ENCODE measurements at regions not wholly inside any gene's neighbourhood (a gene's known extent, or its start where the extent isn't known, plus 50 kb on each side); places are given as distances from the start of the nearest gene placed in this dataset.

GRCh38 chr21:17454315-17455027, 58.4 kb upstream of the CXADR start:
- H3K27me3 ChIP-seq (ENCODE audit: control insufficient read depth in 1 of 2, insufficient read depth in 2 of 2, low read length in 2 of 2): no peaks in the 10 kb centered on the region
- H3K9ac ChIP-seq (ENCODE audit: low read depth in 1 of 2, low read length in 2 of 2): no peak overlapping the region
- H3K27ac ChIP-seq (ENCODE audit: low read depth, low read length): no peak overlapping the region
- no peaks in the 10 kb centered on the region for H3K4me1 ChIP-seq (ENCODE audit: control insufficient read depth in 1 of 2, insufficient read depth in 2 of 2, low read length in 2 of 2)
- H3K4me3 ChIP-seq (ENCODE audit: low read depth in 1 of 2, low read length in 2 of 2): no peak overlapping the region
- no peaks in the 10 kb centered on the region for H3K36me3 ChIP-seq (ENCODE audit: control insufficient read depth in 1 of 2, insufficient read depth in 2 of 2, low read length in 2 of 2)
- H3K9me3 ChIP-seq (ENCODE audit: control insufficient read depth in 1 of 2, low read length in 2 of 2): no peaks in the 10 kb centered on the region

- Histone ChIP-seq H3K4me1 (ENCODE audit: control insufficient read depth in 1 of 2, insufficient read depth in 2 of 2, low read length in 2 of 2) (no peaks in the 10 kb centered on the region), H3K27me3 (ENCODE audit: control insufficient read depth in 1 of 2, insufficient read depth in 2 of 2, low read length in 2 of 2) (no peaks in the 10 kb centered on the region), H3K9me3 (ENCODE audit: control insufficient read depth in 1 of 2, low read length in 2 of 2) (no peaks in the 10 kb centered on the region), H3K9ac (ENCODE audit: low read depth in 1 of 2, low read length in 2 of 2) (no peak overlapping the region), H3K27ac (ENCODE audit: low read depth, low read length) (no peak overlapping the region), H3K4me3 (ENCODE audit: low read depth in 1 of 2, low read length in 2 of 2) (no peak overlapping the region), H3K36me3 (ENCODE audit: control insufficient read depth in 1 of 2, insufficient read depth in 2 of 2, low read length in 2 of 2) (no peaks in the 10 kb centered on the region)
These were observed 57.9 kb upstream of the CXADR start for GRCh38 chr21:17455028-17455353.

GRCh38 chr21:17455451-17455850, 57.4 kb upstream of the CXADR start:
- no peaks in the 10 kb centered on the region for H3K9me3 ChIP-seq (ENCODE audit: control insufficient read depth in 1 of 2, low read length in 2 of 2)
- H3K4me1 ChIP-seq (ENCODE audit: control insufficient read depth in 1 of 2, insufficient read depth in 2 of 2, low read length in 2 of 2): no peaks in the 10 kb centered on the region
- H3K36me3 ChIP-seq (ENCODE audit: control insufficient read depth in 1 of 2, insufficient read depth in 2 of 2, low read length in 2 of 2): no peaks in the 10 kb centered on the region
- no peak overlapping the region for H3K27ac ChIP-seq (ENCODE audit: low read depth, low read length)
- H3K27me3 ChIP-seq (ENCODE audit: control insufficient read depth in 1 of 2, insufficient read depth in 2 of 2, low read length in 2 of 2): no peaks in the 10 kb centered on the region
- no peak overlapping the region for H3K4me3 ChIP-seq (ENCODE audit: low read depth in 1 of 2, low read length in 2 of 2)
- peak overlapping the region in 1 of 2 donors; percentile 25 for H3K9ac ChIP-seq (ENCODE audit: low read depth in 1 of 2, low read length in 2 of 2)

- H3K4me1 ChIP-seq (ENCODE audit: control insufficient read depth in 1 of 2, insufficient read depth in 2 of 2, low read length in 2 of 2): peaks cover 0 to 13% of the 10 kb centered on the region in 2 donors
- no peak overlapping the region for H3K9ac ChIP-seq (ENCODE audit: low read depth in 1 of 2, low read length in 2 of 2)
- no peaks in the 10 kb centered on the region for H3K9me3 ChIP-seq (ENCODE audit: control insufficient read depth in 1 of 2, low read length in 2 of 2)
- H3K27ac ChIP-seq (ENCODE audit: low read depth, low read length): no peak overlapping the region
- H3K27me3 ChIP-seq (ENCODE audit: control insufficient read depth in 1 of 2, insufficient read depth in 2 of 2, low read length in 2 of 2): no peaks in the 10 kb centered on the region
- H3K36me3 ChIP-seq (ENCODE audit: control insufficient read depth in 1 of 2, insufficient read depth in 2 of 2, low read length in 2 of 2): no peaks in the 10 kb centered on the region
- H3K4me3 ChIP-seq (ENCODE audit: low read depth in 1 of 2, low read length in 2 of 2): no peak overlapping the region
These were observed 54.6 kb upstream of the CXADR start for GRCh38 chr21:17458279-17458678.

- Histone ChIP-seq H3K9ac (ENCODE audit: low read depth in 1 of 2, low read length in 2 of 2) (no peak overlapping the region), H3K27me3 (ENCODE audit: control insufficient read depth in 1 of 2, insufficient read depth in 2 of 2, low read length in 2 of 2) (no peaks in the 10 kb centered on the region), H3K36me3 (ENCODE audit: control insufficient read depth in 1 of 2, insufficient read depth in 2 of 2, low read length in 2 of 2) (no peaks in the 10 kb centered on the region), H3K9me3 (ENCODE audit: control insufficient read depth in 1 of 2, low read length in 2 of 2) (no peaks in the 10 kb centered on the region), H3K4me1 (ENCODE audit: control insufficient read depth in 1 of 2, insufficient read depth in 2 of 2, low read length in 2 of 2) (peaks cover 0 to 20% of the 10 kb centered on the region in 2 donors), H3K4me3 (ENCODE audit: low read depth in 1 of 2, low read length in 2 of 2) (no peak overlapping the region), H3K27ac (ENCODE audit: low read depth, low read length) (no peak overlapping the region)
These were observed 52.7 kb upstream of the CXADR start for GRCh38 chr21:17460094-17460493.

GRCh38 chr21:17461014-17461413, 51.8 kb upstream of the CXADR start:
- H3K4me1 ChIP-seq (ENCODE audit: control insufficient read depth in 1 of 2, insufficient read depth in 2 of 2, low read length in 2 of 2): peaks cover 0 to 20% of the 10 kb centered on the region in 2 donors
- H3K27ac ChIP-seq (ENCODE audit: low read depth, low read length): no peak overlapping the region
- H3K4me3 ChIP-seq (ENCODE audit: low read depth in 1 of 2, low read length in 2 of 2): no peak overlapping the region
- no peaks in the 10 kb centered on the region for H3K27me3 ChIP-seq (ENCODE audit: control insufficient read depth in 1 of 2, insufficient read depth in 2 of 2, low read length in 2 of 2)
- no peak overlapping the region for H3K9ac ChIP-seq (ENCODE audit: low read depth in 1 of 2, low read length in 2 of 2)
- no peaks in the 10 kb centered on the region for H3K36me3 ChIP-seq (ENCODE audit: control insufficient read depth in 1 of 2, insufficient read depth in 2 of 2, low read length in 2 of 2)
- H3K9me3 ChIP-seq (ENCODE audit: control insufficient read depth in 1 of 2, low read length in 2 of 2): no peaks in the 10 kb centered on the region

GRCh38 chr21:17461582-17461981, 51.3 kb upstream of the CXADR start:
- H3K9me3 ChIP-seq (ENCODE audit: control insufficient read depth in 1 of 2, low read length in 2 of 2): no peaks in the 10 kb centered on the region
- no peak overlapping the region for H3K27ac ChIP-seq (ENCODE audit: low read depth, low read length)
- H3K9ac ChIP-seq (ENCODE audit: low read depth in 1 of 2, low read length in 2 of 2): no peak overlapping the region
- peaks cover 0 to 20% of the 10 kb centered on the region in 2 donors for H3K4me1 ChIP-seq (ENCODE audit: control insufficient read depth in 1 of 2, insufficient read depth in 2 of 2, low read length in 2 of 2)
- no peaks in the 10 kb centered on the region for H3K36me3 ChIP-seq (ENCODE audit: control insufficient read depth in 1 of 2, insufficient read depth in 2 of 2, low read length in 2 of 2)
- H3K27me3 ChIP-seq (ENCODE audit: control insufficient read depth in 1 of 2, insufficient read depth in 2 of 2, low read length in 2 of 2): no peaks in the 10 kb centered on the region
- no peak overlapping the region for H3K4me3 ChIP-seq (ENCODE audit: low read depth in 1 of 2, low read length in 2 of 2)

- Histone ChIP-seq H3K9me3 (ENCODE audit: control insufficient read depth in 1 of 2, low read length in 2 of 2) (no peaks in the 10 kb centered on the region), H3K9ac (ENCODE audit: low read depth in 1 of 2, low read length in 2 of 2) (no peak overlapping the region), H3K27ac (ENCODE audit: low read depth, low read length) (peak overlapping the region; percentile 39), H3K4me1 (ENCODE audit: control insufficient read depth in 1 of 2, insufficient read depth in 2 of 2, low read length in 2 of 2) (peaks cover 0 to 22% of the 10 kb centered on the region in 2 donors), H3K4me3 (ENCODE audit: low read depth in 1 of 2, low read length in 2 of 2) (no peak overlapping the region), H3K27me3 (ENCODE audit: control insufficient read depth in 1 of 2, insufficient read depth in 2 of 2, low read length in 2 of 2) (no peaks in the 10 kb centered on the region), H3K36me3 (ENCODE audit: control insufficient read depth in 1 of 2, insufficient read depth in 2 of 2, low read length in 2 of 2) (no peaks in the 10 kb centered on the region)
These were observed 50.4 kb upstream of the CXADR start for GRCh38 chr21:17462276-17462981.

All from duodenal mucosa (tissue), 2 donors.